Karpas-422 (cell line): ENCODE measurements at regions not wholly inside any gene's neighbourhood (a gene's known extent, or its start where the extent isn't known, plus 50 kb on each side); places are given as distances from the start of the nearest gene placed in this dataset.

Experiments used
- DNase-seq: peaks from one replicate; pipeline ENCODE4 v3.0.0-alpha.2; 2015
- H2AFZ ChIP-seq: fragments of 200-600 bp; sonication (generic); 2 replicates; pipeline ENCODE4 v1.6.1; 2014; ENCODE audit warnings: antibody characterized with exemption, low read length, mixed read lengths
- H3K27ac ChIP-seq: fragments of 200-600 bp; sonication (generic); 2 replicates; pipeline ENCODE4 v1.5.1; 2014; ENCODE audit warnings: mild to moderate bottlenecking, low read length, moderate library complexity
- H3K27me3 ChIP-seq: fragments of 200-600 bp; sonication (generic); 2 replicates; pipeline ENCODE4 v1.6.1; 2014; ENCODE audit warnings: low read length, mixed read lengths
- H3K36me3 ChIP-seq: fragments of 200-600 bp; sonication (generic); 2 replicates; pipeline ENCODE4 v1.6.1; 2014; ENCODE audit warnings: low read length, mixed read lengths; ENCODE audit not compliant: insufficient read depth
- H3K4me1 ChIP-seq: fragments of 200-600 bp; sonication (generic); 2 replicates; pipeline ENCODE4 v1.6.1; 2014; ENCODE audit warnings: mild to moderate bottlenecking, low read length, mixed read lengths
- H3K4me2 ChIP-seq: fragments of 200-600 bp; sonication (generic); 2 replicates; pipeline ENCODE4 v1.6.1; 2014; ENCODE audit warnings: low read length, low read depth, mild to moderate bottlenecking; ENCODE audit not compliant: poor library complexity, severe bottlenecking
- H3K4me3 ChIP-seq: fragments of 200-600 bp; sonication (generic); 2 replicates; pipeline ENCODE4 v1.5.1; 2014; ENCODE audit warnings: mild to moderate bottlenecking, antibody characterized with exemption, low read length, mixed read lengths
- H3K79me2 ChIP-seq: fragments of 200-600 bp; sonication (generic); 2 replicates; pipeline ENCODE4 v1.6.1; 2014; ENCODE audit warnings: mild to moderate bottlenecking, low read length, mixed read lengths
- H3K9ac ChIP-seq: fragments of 200-600 bp; sonication (generic); 2 replicates; pipeline ENCODE4 v1.6.0; 2014; ENCODE audit warnings: low read length
- H3K9me2 ChIP-seq: fragments of 200-600 bp; sonication (generic), shearing (Covaris generic); replicated peaks from 2 replicates; pipeline ENCODE4 v1.6.0; 2014; ENCODE audit warnings: mild to moderate bottlenecking, low read length, moderate library complexity; ENCODE audit not compliant: insufficient read depth
- H3K9me3 ChIP-seq: fragments of 300-700, 200-600 bp; sonication (generic); 2 replicates; pipeline ENCODE4 v1.6.1; 2014; ENCODE audit warnings: low read length, mixed read lengths
- H4K20me1 ChIP-seq: fragments of 200-600 bp; sonication (generic); 2 replicates; pipeline ENCODE4 v1.6.1; 2014; ENCODE audit warnings: mild to moderate bottlenecking, antibody characterized with exemption, low read length, low read depth; ENCODE audit not compliant: insufficient read depth

DNA sequence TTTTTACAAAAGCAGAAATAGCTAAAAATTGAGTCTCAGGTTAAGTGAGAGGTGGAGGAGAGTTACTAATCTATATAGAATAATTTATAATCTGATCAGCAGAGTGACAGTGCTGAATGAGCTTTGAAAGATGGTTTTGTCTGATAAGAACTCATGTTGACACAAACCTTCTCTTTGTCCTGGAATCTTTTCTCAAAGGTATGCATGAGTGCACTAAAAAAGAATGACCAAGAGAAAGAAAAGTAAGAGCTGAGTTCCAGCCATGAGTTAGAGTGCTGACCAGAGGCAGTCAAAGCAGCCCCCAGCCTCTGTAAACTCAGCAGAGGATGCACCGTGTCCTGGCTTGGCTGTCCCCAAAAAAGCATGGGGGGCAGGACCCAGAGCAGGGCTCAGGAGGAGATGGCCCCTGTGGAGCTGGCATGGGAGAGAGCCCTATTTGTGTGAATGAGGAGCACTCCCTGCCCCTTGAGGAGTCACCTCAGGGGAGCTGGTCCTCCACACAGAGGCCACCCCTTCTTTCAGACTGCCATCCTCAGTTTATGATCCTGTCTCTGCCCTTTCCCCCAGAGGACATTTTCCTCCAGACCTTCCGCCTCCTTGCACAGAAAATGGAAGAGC is 129.8 kb downstream of the SEC23A start:
- no peaks in the 10 kb centered on the region for H4K20me1 ChIP-seq
- no peaks in the 10 kb centered on the region for H3K9me2 ChIP-seq
- no peaks in the 10 kb centered on the region for H3K36me3 ChIP-seq
- no peaks in the 10 kb centered on the region for H3K79me2 ChIP-seq
- peaks cover 4% of the 10 kb centered on the region; the same call in 1 of the 2 replicates for H3K27me3 ChIP-seq
- no peak overlapping the region for H3K9ac ChIP-seq
- H3K4me2 ChIP-seq = no peak overlapping the region
- no peaks in the 10 kb centered on the region for H3K9me3 ChIP-seq
- no peak for DNase-seq
- H2AFZ ChIP-seq = no peak overlapping the region
- H3K4me1 ChIP-seq = no peaks in the 10 kb centered on the region
- H3K4me3 ChIP-seq = no peak overlapping the region
- no peak overlapping the region for H3K27ac ChIP-seq

DNA sequence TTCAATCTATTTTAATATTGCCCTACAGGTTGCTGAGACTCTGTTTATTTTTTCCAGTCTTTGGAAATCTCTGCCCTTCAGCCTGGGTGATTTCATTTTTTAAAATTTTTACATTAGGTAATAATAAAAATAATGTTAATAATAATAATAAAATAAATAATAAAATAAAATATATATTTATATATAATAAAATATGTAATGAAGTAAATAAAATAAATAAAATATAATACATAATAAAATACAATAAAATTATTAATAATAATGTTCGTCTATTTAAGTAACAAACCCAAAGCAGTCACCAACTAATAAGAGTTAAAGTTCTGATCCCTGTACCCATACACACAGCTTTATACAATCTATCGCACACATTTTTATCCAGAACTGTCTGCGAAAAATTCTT is 130.5 kb downstream of the SEC23A start:
- Histone ChIP-seq H3K9me3 (no peaks in the 10 kb centered on the region), H3K9me2 (no peaks in the 10 kb centered on the region), H3K4me1 (no peaks in the 10 kb centered on the region), H3K36me3 (no peaks in the 10 kb centered on the region), H3K27ac (no peak overlapping the region), H3K4me2 (no peak overlapping the region), H2AFZ (no peak overlapping the region), H3K9ac (no peak overlapping the region), H3K27me3 (peaks cover 4% of the 10 kb centered on the region; the same call in 1 of the 2 replicates), H3K79me2 (no peaks in the 10 kb centered on the region), H4K20me1 (no peaks in the 10 kb centered on the region), H3K4me3 (no peak overlapping the region)
- DNase-seq = no peak

DNA sequence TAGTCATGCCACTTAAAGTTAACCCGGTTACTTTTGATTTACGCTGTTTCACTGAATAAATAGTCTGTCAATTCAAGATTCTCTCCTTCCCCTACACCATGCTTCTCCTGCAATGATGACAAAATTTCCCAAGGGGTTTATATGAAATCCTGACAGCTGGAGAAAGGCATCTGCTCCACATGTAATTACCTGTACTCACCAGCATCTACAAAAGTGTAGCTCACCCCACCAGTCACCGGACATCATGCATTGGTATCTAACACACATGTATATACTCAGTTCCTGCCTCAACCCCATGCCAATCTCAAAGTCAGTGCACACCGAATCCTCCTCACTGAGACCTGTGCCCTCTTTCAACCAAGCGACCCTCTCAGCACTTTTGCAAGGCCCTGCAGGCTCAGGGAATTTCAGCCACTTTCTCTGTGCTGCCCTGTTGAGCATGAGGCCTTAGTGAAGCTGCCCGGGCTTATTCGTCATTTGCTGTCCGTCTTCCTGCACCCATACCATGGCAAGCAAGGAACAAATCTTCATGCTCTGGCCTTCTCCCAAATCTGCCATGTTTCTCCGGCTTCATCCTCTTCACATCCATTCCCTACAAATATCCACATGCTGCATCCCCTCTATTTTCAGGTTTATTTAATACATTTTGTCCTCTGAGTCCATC is 131.6 kb downstream of the SEC23A start:
- Histone ChIP-seq H3K9me3 (no peaks in the 10 kb centered on the region), H3K36me3 (no peaks in the 10 kb centered on the region), H3K79me2 (no peaks in the 10 kb centered on the region), H3K9ac (no peak overlapping the region), H3K4me1 (no peaks in the 10 kb centered on the region), H4K20me1 (no peaks in the 10 kb centered on the region), H3K27me3 (peaks cover 4% of the 10 kb centered on the region; the same call in 1 of the 2 replicates), H3K27ac (no peak overlapping the region), H3K4me3 (no peak overlapping the region), H3K4me2 (no peak overlapping the region), H2AFZ (no peak overlapping the region), H3K9me2 (no peaks in the 10 kb centered on the region)
- DNase-seq = no peak

DNA sequence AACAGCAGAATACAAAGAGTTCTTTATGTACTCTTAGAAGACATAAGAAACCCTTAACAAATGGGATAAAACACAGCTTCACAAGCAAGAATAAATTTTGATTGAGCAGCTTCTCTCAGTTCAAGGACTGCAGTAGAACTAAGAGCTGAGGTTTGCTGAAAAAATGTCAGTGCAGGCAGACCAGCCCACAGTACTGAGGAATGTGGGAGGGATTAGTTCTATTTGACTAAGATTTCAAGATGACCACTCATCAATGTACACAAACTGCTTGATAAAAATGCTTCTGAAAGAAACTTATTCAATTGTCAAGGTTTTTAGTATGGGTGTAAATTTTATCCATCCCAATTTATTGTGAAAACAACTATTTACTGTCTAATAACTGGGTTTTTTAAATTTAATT is 138.4 kb downstream of the SEC23A start:
- no peak overlapping the region for H3K27ac ChIP-seq
- H3K9ac ChIP-seq = no peak overlapping the region
- no peaks in the 10 kb centered on the region for H3K9me3 ChIP-seq
- no peaks in the 10 kb centered on the region for H3K79me2 ChIP-seq
- H4K20me1 ChIP-seq = no peaks in the 10 kb centered on the region
- H3K36me3 ChIP-seq = no peaks in the 10 kb centered on the region
- H3K9me2 ChIP-seq = no peaks in the 10 kb centered on the region
- no peak overlapping the region for H2AFZ ChIP-seq
- no peak for DNase-seq
- H3K27me3 ChIP-seq = no peaks in the 10 kb centered on the region
- H3K4me2 ChIP-seq = no peak overlapping the region
- H3K4me3 ChIP-seq = no peak overlapping the region
- H3K4me1 ChIP-seq = no peaks in the 10 kb centered on the region

DNA sequence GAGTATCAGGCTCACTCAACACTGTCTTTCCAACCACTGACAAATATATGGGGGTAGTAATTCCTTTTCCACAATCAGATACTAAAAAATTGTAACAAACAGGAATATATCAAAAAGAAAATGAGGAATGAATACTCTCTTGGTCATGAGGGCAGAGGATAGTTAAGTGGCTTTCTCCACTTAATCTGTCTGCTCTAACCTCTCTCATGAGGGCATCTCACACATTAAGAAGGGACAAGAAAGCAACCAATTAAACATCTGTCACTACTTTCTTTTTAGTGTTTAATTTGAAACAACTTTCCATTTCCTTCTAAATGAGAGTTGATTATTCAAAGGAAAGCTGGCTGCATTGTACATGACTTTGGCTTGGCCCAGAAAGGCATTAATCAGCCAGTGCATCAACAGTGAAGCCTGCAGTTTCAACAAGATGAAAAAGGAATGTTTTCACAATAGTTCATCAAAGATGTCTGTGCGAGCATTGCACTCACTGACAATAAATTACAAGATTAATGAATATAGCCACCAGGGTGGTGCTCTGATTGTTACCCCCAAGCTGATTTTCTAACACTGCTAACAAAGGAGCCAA is 142.0 kb downstream of the SEC23A start:
- Histone ChIP-seq H3K4me3 (no peak overlapping the region), H2AFZ (no peak overlapping the region), H3K9me2 (no peaks in the 10 kb centered on the region), H4K20me1 (no peaks in the 10 kb centered on the region), H3K27ac (no peak overlapping the region), H3K27me3 (no peaks in the 10 kb centered on the region), H3K4me1 (no peaks in the 10 kb centered on the region), H3K4me2 (no peak overlapping the region), H3K36me3 (no peaks in the 10 kb centered on the region), H3K79me2 (no peaks in the 10 kb centered on the region), H3K9ac (no peak overlapping the region), H3K9me3 (no peaks in the 10 kb centered on the region)
- DNase-seq = no peak

DNA sequence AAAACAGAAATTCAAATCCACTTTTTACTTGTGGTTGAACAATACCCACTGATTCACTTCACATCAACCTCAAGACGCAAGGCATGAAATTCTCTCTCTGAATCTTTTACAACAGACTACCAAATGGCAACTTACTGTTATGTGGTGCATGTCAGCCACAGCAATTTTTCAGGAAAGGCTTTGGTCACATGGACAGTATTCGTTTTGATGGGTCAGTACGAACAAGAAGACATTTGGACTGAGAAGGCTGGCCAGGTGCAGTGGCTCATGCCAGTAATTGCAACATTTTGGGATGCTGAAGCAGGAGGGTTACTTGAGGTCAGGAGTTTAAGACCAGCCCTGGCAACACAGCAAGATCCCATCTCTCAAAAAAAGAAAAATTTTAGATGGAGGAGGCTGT is 144.0 kb downstream of the SEC23A start:
- Histone ChIP-seq H3K9me2 (no peaks in the 10 kb centered on the region), H3K79me2 (no peaks in the 10 kb centered on the region), H3K27ac (no peak overlapping the region), H3K9me3 (no peaks in the 10 kb centered on the region), H3K27me3 (no peaks in the 10 kb centered on the region), H3K4me3 (no peak overlapping the region), H3K4me2 (no peak overlapping the region), H2AFZ (0 out of 2 replicates have a peak overlapping the region, but pooled peaks have one; percentile 5), H3K4me1 (no peaks in the 10 kb centered on the region), H3K36me3 (no peaks in the 10 kb centered on the region), H4K20me1 (no peaks in the 10 kb centered on the region), H3K9ac (no peak overlapping the region)
- DNase-seq = no peak

DNA sequence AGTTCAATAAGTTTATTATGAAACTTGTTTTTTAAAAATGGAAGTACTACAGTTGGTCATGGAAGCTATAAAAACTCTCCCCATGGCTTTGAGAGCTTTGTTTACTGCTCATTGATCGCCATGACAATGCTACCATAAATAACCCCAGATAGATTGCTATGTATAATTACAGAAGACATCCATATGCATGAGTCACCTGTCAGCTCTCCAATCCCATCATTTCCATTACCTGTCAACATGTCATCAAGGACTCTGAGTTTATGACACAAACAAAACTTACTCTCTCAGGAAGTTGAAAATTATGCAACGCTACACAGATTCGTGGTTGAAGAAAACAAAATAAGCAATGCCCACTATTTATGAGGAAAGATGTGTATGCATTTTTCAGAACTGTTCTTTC is 144.4 kb downstream of the SEC23A start:
- H3K27me3 ChIP-seq = no peaks in the 10 kb centered on the region
- H3K9me3 ChIP-seq = no peaks in the 10 kb centered on the region

DNA sequence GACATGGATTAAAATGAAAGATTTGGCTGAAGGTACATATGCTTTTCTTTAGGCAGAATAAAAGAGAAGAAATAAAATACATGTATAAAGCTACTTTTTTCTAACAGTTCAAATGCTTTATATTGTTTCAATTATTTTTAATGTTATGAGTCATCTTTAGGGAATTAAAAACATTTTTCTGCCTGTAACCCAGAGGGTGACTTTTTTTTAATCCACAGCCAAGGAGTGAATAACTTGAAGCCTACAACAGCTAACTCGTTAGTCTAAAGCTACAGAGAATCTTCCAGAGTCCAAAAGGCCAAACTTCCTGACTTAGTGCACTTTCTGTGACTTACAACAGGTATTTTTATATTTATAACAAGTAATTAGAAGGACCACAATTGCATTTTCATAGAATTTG is 151.6 kb downstream of the SEC23A start:
- Histone ChIP-seq H4K20me1 (no peaks in the 10 kb centered on the region), H3K4me1 (no peaks in the 10 kb centered on the region), H3K4me2 (no peak overlapping the region), H3K27ac (no peak overlapping the region), H3K79me2 (no peaks in the 10 kb centered on the region), H3K9ac (no peak overlapping the region), H3K36me3 (no peaks in the 10 kb centered on the region), H3K4me3 (no peak overlapping the region), H3K27me3 (no peaks in the 10 kb centered on the region), H2AFZ (no peak overlapping the region), H3K9me3 (no peaks in the 10 kb centered on the region), H3K9me2 (no peaks in the 10 kb centered on the region)
- DNase-seq = no peak

More for the DNA sequence above, 144.4 kb downstream of the SEC23A start:
- no peak overlapping the region for H3K9ac ChIP-seq
- no peak for DNase-seq
- H4K20me1 ChIP-seq = no peaks in the 10 kb centered on the region
- no peaks in the 10 kb centered on the region for H3K36me3 ChIP-seq
- no peaks in the 10 kb centered on the region for H3K4me1 ChIP-seq
- H3K79me2 ChIP-seq = no peaks in the 10 kb centered on the region
- H3K27ac ChIP-seq = no peak overlapping the region
- H3K4me3 ChIP-seq = no peak overlapping the region
- no peaks in the 10 kb centered on the region for H3K9me2 ChIP-seq
- H2AFZ ChIP-seq = 0 out of 2 replicates have a peak overlapping the region, but pooled peaks have one; percentile 5
- H3K4me2 ChIP-seq = no peak overlapping the region
